A549 (cell line): ENCODE measurements at regions not wholly inside any gene's neighbourhood (a gene's known extent, or its start where the extent isn't known, plus 50 kb on each side); places are given as distances from the start of the nearest gene placed in this dataset.

ENCODE experiments used
- BCL3 ChIP-seq: fragments of >200 bp; sonication (Bioruptor Twin); formaldehyde crosslinking; IDR thresholded peaks from 3 replicates; pipeline ENCODE4 v1.6.1; 2016
- CBX2 ChIP-seq: fragments of 200-600 bp; sonication (generic); IDR thresholded peaks from 2 replicates; pipeline ENCODE4 v1.6.1; 2016; ENCODE audit warnings: low read depth, mild to moderate bottlenecking, borderline replicate concordance
- CTCF ChIP-seq: fragments of >200 bp; sonication (Bioruptor Twin); formaldehyde crosslinking; IDR thresholded peaks from 3 replicates; pipeline ENCODE4 v1.5.1; 2016
- MAFK ChIP-seq: fragments of 450-650 bp; IDR thresholded peaks from 2 replicates; pipeline ENCODE4 v1.6.1; 2014; ENCODE audit not compliant: partially characterized antibody
- PBX3 ChIP-seq: IDR thresholded peaks from 2 replicates; pipeline ENCODE4 v1.6.1; 2012
- POLR2A ChIP-seq: IDR thresholded peaks from 2 replicates; pipeline ENCODE4 v1.6.1; 2012; ENCODE audit warnings: mild to moderate bottlenecking, low read length
- POLR2AphosphoS2 ChIP-seq: conservative IDR thresholded peaks from 2 replicates; pipeline ENCODE4 v1.6.1; 2012; ENCODE audit warnings: low read length, improper control_type of control experiment, inconsistent platforms
- RFX5 ChIP-seq: fragments of 450-650 bp; IDR thresholded peaks from 2 replicates; pipeline ENCODE4 v1.7.1; 2014; ENCODE audit warnings: antibody characterized with exemption, mild to moderate bottlenecking, moderate library complexity
- RNF2 ChIP-seq: fragments of 200-600 bp; sonication (generic); IDR thresholded peaks from 2 replicates; pipeline ENCODE4 v1.6.1; 2016; ENCODE audit warnings: low read depth, mild to moderate bottlenecking, antibody characterized with exemption, moderate library complexity, borderline replicate concordance

- TF ChIP-seq CTCF = no peak
- TF ChIP-seq PBX3 = no peak
- no peak for TF ChIP-seq RNF2
- no peak for TF ChIP-seq POLR2A
- TF ChIP-seq BCL3 = no peak
- TF ChIP-seq MAFK = peak; percentile 60
- TF ChIP-seq POLR2AphosphoS2 = no peak
- TF ChIP-seq RFX5 = no peak
- TF ChIP-seq CBX2 = no peak
These were observed 1256.0 kb downstream of the ROBO1 start for GRCh38 chr3:78511840-78512239.
